DND-41 (cell line): ENCODE measurements at regions not wholly inside any gene's neighbourhood (a gene's known extent, or its start where the extent isn't known, plus 50 kb on each side); places are given as distances from the start of the nearest gene placed in this dataset.

Experiments used
- EZH2 ChIP-seq: IDR thresholded peaks from 3 replicates; pipeline ENCODE4 v1.6.1; 2012; ENCODE audit warnings: borderline replicate concordance, low read depth, mild to moderate bottlenecking, moderate library complexity, low read length, inconsistent platforms; ENCODE audit not compliant: severe bottlenecking
- TF ChIP-seq, protein P1 (sequence below): IDR thresholded peaks from 2 replicates; pipeline ENCODE4 v1.5.1; 2012; ENCODE audit warnings: borderline replicate concordance, low read length, moderate library complexity, mild to moderate bottlenecking; ENCODE audit not compliant: poor library complexity, severe bottlenecking; ENCODE audit errors: extremely low read depth

DNA sequence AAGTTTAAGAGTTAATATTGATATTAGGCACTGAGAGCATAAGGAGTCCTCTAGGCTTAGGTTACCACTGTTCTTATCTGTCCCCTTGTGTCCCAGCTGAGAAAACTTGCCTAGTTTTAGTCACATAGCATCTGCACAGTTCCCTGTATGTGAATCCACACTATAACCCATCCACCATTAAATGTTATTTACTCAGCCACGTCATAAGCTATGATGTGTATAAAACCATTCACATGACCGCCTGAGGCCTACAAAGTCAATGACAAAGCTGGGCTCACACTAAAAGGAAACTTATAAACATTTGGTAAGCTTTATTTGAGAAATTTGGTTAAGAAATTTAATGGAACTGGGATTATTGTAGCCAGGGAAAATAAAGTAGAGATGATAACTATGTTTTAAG lies 59.2 kb upstream of the TFAP2D start:
- TF ChIP-seq, protein P1, sequence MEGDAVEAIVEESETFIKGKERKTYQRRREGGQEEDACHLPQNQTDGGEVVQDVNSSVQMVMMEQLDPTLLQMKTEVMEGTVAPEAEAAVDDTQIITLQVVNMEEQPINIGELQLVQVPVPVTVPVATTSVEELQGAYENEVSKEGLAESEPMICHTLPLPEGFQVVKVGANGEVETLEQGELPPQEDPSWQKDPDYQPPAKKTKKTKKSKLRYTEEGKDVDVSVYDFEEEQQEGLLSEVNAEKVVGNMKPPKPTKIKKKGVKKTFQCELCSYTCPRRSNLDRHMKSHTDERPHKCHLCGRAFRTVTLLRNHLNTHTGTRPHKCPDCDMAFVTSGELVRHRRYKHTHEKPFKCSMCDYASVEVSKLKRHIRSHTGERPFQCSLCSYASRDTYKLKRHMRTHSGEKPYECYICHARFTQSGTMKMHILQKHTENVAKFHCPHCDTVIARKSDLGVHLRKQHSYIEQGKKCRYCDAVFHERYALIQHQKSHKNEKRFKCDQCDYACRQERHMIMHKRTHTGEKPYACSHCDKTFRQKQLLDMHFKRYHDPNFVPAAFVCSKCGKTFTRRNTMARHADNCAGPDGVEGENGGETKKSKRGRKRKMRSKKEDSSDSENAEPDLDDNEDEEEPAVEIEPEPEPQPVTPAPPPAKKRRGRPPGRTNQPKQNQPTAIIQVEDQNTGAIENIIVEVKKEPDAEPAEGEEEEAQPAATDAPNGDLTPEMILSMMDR: no peak
- no peak for TF ChIP-seq EZH2
